ENCODE measurements at regions not wholly inside any gene's neighbourhood (a gene's known extent, or its start where the extent isn't known, plus 50 kb on each side); places are given as distances from the start of the nearest gene placed in this dataset.

DNA sequence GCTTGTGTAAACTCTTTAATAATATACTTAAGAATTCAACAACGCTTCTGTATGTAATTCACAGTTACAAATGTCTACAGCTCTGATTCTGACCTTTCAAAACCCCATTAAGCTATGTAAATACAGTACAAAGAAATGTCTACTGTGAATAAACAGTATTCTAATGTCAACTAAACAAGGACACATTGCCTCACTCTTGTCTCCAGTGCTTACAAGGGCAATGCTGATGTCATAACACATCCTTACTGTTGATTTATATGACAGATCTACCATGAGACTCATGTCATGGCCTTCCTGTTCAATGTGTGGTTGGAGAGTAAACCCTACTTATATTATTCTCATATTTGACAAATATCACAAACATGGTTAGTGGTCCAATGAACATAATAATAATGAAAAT is 256.1 kb upstream of the ADGRL3 start:
- TF ChIP-seq, protein P1, sequence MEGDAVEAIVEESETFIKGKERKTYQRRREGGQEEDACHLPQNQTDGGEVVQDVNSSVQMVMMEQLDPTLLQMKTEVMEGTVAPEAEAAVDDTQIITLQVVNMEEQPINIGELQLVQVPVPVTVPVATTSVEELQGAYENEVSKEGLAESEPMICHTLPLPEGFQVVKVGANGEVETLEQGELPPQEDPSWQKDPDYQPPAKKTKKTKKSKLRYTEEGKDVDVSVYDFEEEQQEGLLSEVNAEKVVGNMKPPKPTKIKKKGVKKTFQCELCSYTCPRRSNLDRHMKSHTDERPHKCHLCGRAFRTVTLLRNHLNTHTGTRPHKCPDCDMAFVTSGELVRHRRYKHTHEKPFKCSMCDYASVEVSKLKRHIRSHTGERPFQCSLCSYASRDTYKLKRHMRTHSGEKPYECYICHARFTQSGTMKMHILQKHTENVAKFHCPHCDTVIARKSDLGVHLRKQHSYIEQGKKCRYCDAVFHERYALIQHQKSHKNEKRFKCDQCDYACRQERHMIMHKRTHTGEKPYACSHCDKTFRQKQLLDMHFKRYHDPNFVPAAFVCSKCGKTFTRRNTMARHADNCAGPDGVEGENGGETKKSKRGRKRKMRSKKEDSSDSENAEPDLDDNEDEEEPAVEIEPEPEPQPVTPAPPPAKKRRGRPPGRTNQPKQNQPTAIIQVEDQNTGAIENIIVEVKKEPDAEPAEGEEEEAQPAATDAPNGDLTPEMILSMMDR (IDR thresholded peaks at IDR 0.05; ENCODE audit: insufficient read depth, low read depth, low read length) = no peak
- no peak for TF ChIP-seq EZH2 (IDR thresholded peaks at IDR 0.05; ENCODE audit: insufficient read depth, low read length)

Data from astrocyte (in vitro differentiated cells and primary cell).